ENCODE measurements at regions not wholly inside any gene's neighbourhood (a gene's known extent, or its start where the extent isn't known, plus 50 kb on each side); places are given as distances from the start of the nearest gene placed in this dataset.
"Not testable (repeated sequence)": the region's sequence is repeated elsewhere in the genome, so short reads cannot be mapped to it uniquely, and the experiment has no call there.

- DNase-seq, result no peak
Measured at GRCh38 chr3:40911928-40912327, 287.4 kb upstream of the CTNNB1 start.

GRCh38 chr3:40912461-40912860, 286.8 kb upstream of the CTNNB1 start:
- DNase-seq, result no peak

GRCh38 chr3:40913192-40913591, 286.1 kb upstream of the CTNNB1 start:
- DNase-seq, result no peak

GRCh38 chr3:40913641-40914040, 285.7 kb upstream of the CTNNB1 start:
- DNase-seq, result no peak

- no peak for DNase-seq
Measured at GRCh38 chr3:40914475-40914874, 284.8 kb upstream of the CTNNB1 start.

GRCh38 chr3:40915346-40915865, 283.9 kb upstream of the CTNNB1 start:
- no peak for DNase-seq

- no peak for DNase-seq
Measured at GRCh38 chr3:40920041-40920440, 279.3 kb upstream of the CTNNB1 start.

GRCh38 chr3:40921251-40921650, 278.1 kb upstream of the CTNNB1 start:
- DNase-seq, result no peak

- DNase-seq, result no peak
Measured at GRCh38 chr3:40923143-40923542, 276.2 kb upstream of the CTNNB1 start.

- no peak for DNase-seq
Measured at GRCh38 chr3:40923651-40924050, 275.7 kb upstream of the CTNNB1 start.

GRCh38 chr3:40924559-40925141, 274.7 kb upstream of the CTNNB1 start:
- DNase-seq, result peak; percentile 79

GRCh38 chr3:40925231-40925630, 274.1 kb upstream of the CTNNB1 start:
- DNase-seq, result no peak

GRCh38 chr3:40930131-40930538, 269.2 kb upstream of the CTNNB1 start:
- DNase-seq, result no peak

GRCh38 chr3:40930756-40931155, 268.5 kb upstream of the CTNNB1 start:
- no peak for DNase-seq

GRCh38 chr3:40938591-40938990, 260.7 kb upstream of the CTNNB1 start:
- no peak for DNase-seq

GRCh38 chr3:40939030-40939740, 260.1 kb upstream of the CTNNB1 start:
- DNase-seq, result no peak

- DNase-seq, result no peak
Measured at GRCh38 chr3:40939741-40940130, 259.6 kb upstream of the CTNNB1 start.

GRCh38 chr3:40940651-40941050, 258.7 kb upstream of the CTNNB1 start:
- DNase-seq, result no peak

- not testable (repeated sequence) for DNase-seq
Measured at GRCh38 chr3:40947022-40947421, 252.3 kb upstream of the CTNNB1 start.

GRCh38 chr3:40949347-40949746, 250.0 kb upstream of the CTNNB1 start:
- not testable (repeated sequence) for DNase-seq

GRCh38 chr3:40951636-40952035, 247.7 kb upstream of the CTNNB1 start:
- DNase-seq, result no peak

- DNase-seq, result no peak
Measured at GRCh38 chr3:40961104-40961857, 238.0 kb upstream of the CTNNB1 start.

- DNase-seq, result no peak
Measured at GRCh38 chr3:40962721-40963120, 236.6 kb upstream of the CTNNB1 start.

- DNase-seq, result no peak
Measured at GRCh38 chr3:40968666-40969065, 230.6 kb upstream of the CTNNB1 start.

Measured in NCI-H748 treated with DMSO at 0.1 percent for 48 hours (cell line).